Activated CD4-positive, alpha-beta memory T cell treated with anti-CD3 and anti-CD28 coated beads for 36 hours (primary cell): ENCODE measurements at regions not wholly inside any gene's neighbourhood (a gene's known extent, or its start where the extent isn't known, plus 50 kb on each side); places are given as distances from the start of the nearest gene placed in this dataset.

Source experiments
- CTCF ChIA-PET: fragments of 350-600 bp; sonication (Branson Sonifier 250); formaldehyde crosslinking; loops from one replicate; lab custom pipeline; 2021; ENCODE audit warnings: antibody characterized with exemption, inconsistent platforms; lab: Charles Lee
- POLR2A ChIA-PET: fragments of 350-600 bp; sonication (Branson Sonifier 250); formaldehyde crosslinking; loops from one replicate; lab custom pipeline; 2021; ENCODE audit warnings: antibody characterized with exemption; lab: Charles Lee
- DNase-seq: peaks from one replicate; pipeline ENCODE4 v3.0.0-alpha.2; 2020
- H3K27ac Mint-ChIP-seq: one replicate; pipeline ENCODE4 v1.8.0; 2021; ENCODE audit warnings: mixed read lengths
- H3K27me3 Mint-ChIP-seq: one replicate; pipeline ENCODE4 v1.8.0; 2021; ENCODE audit warnings: mixed read lengths
- H3K36me3 Mint-ChIP-seq: one replicate; pipeline ENCODE4 v1.8.0; 2021; ENCODE audit warnings: mixed read lengths
- H3K4me1 Mint-ChIP-seq: one replicate; pipeline ENCODE4 v1.8.0; 2021; ENCODE audit warnings: low read depth, mixed read lengths
- H3K4me3 Mint-ChIP-seq: one replicate; pipeline ENCODE4 v1.8.0; 2021; ENCODE audit warnings: mild to moderate bottlenecking, mixed read lengths
- H3K9me3 Mint-ChIP-seq: one replicate; pipeline ENCODE4 v1.8.0; 2021; ENCODE audit warnings: mixed read lengths
- intact Hi-C: fragments of 100-400 bp; cut with micrococcal nuclease; formaldehyde crosslinking; loops from one replicate; pipeline ENCODE4 v1.15.1; 2023

DNA sequence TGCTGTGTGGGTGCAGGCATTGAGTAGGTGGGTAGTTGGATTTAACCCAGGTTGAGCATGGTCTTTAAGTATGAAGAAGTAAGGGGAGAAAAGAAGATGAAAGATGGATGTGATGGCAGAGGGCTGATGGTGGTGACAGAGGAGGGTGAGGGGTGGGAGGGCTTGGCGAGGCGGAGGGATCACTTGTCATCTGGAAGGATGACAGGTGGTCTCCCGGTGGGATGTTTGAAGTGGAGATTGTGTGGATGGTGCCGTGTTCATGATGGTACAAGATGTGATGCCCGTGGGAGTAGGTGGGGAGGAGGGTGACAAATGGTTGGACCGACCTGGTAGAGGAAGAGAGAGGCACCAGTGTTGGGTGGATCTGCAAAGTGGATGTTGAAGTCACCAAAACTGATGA is 208.8 kb downstream of the RPLP1 start:
- H3K4me3 Mint-ChIP-seq = no peak overlapping the region
- no peak for DNase-seq
- ChIA-PET CTCF (interaction anchor here (0.6 kb wide), 2 partner anchors 324 to 431 kb away, joined by 3 read pairs; no protein-coding TSS in a partner anchor), POLR2A (no interaction called here)
- no peaks in the 10 kb centered on the region for H3K36me3 Mint-ChIP-seq
- H3K27ac Mint-ChIP-seq = no peak overlapping the region
- H3K9me3 Mint-ChIP-seq = no peaks in the 10 kb centered on the region
- intact Hi-C loops = no loop called here
- H3K4me1 Mint-ChIP-seq = peaks cover 6% of the 10 kb centered on the region
- H3K27me3 Mint-ChIP-seq = no peaks in the 10 kb centered on the region

DNA sequence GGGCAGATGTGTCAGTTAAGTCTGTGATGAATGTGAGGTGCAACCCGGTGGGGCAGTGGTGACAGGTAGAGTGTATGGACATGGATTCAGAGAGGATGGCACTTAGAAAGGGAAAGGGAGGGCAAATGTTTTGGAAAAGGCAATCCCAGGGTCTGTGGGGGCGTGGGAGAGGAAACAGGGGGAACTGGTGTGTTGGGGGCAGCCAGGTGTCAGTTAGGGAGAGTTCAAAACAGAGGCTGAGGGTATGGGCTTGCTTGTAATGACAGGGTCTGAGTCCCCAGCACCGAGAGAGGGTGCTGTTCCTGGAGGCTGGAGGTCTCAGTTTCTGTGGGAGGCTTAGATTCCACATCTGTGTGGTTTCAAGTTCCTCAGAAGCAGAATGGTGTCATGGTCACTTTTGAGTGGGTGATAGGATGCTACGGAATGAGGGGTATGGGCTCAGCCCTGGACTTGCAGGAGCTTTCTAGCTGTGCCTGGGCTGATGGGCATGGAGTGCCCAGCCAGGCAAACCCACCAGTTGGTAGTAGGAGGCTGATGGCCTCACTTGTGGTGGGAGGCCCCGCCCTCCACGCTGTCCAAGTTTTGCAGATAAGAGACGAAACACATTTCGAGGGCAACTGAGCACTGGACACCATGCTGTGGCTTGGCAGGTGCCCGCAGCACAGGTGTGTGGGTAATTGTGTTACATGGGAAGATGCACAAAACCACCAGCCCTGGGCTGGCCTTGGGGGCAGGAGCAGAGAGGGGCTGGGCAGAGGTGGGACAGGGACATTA is 209.4 kb downstream of the RPLP1 start:
- no peak for DNase-seq
- intact Hi-C loops = no loop called here

DNA sequence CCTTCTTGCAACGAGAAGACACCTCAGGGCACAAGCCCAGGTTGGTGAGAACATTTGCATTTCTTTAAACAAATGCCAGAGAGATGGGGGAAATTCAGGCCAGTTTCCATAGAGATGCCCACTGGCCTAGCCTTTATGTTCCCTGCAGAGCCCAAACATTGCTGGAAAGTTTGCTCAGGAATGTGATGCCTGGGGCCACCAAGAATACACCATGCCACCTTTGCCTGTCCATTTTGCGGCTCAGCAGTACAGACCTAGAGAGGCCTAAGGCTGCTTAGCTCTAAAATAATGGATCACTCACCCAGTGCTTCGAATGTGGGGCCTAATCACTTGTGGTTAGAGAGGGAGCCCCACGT is 210.0 kb downstream of the RPLP1 start:
- ChIA-PET CTCF (no interaction called here), POLR2A (no interaction called here)
- H3K27ac Mint-ChIP-seq = no peak overlapping the region
- H3K9me3 Mint-ChIP-seq = no peaks in the 10 kb centered on the region
- intact Hi-C loops = no loop called here
- H3K27me3 Mint-ChIP-seq = no peaks in the 10 kb centered on the region
- DNase-seq = no peak
- no peaks in the 10 kb centered on the region for H3K36me3 Mint-ChIP-seq
- H3K4me1 Mint-ChIP-seq = peaks cover 10% of the 10 kb centered on the region
- no peak overlapping the region for H3K4me3 Mint-ChIP-seq

More for the DNA sequence above, 209.4 kb downstream of the RPLP1 start:
- no peaks in the 10 kb centered on the region for H3K36me3 Mint-ChIP-seq
- H3K4me1 Mint-ChIP-seq = peaks cover 10% of the 10 kb centered on the region
- H3K9me3 Mint-ChIP-seq = no peaks in the 10 kb centered on the region
- CTCF ChIA-PET = no interaction called here
- H3K27me3 Mint-ChIP-seq = no peaks in the 10 kb centered on the region
- H3K4me3 Mint-ChIP-seq = no peak overlapping the region
- H3K27ac Mint-ChIP-seq = no peak overlapping the region
- POLR2A ChIA-PET = no interaction called here

DNA sequence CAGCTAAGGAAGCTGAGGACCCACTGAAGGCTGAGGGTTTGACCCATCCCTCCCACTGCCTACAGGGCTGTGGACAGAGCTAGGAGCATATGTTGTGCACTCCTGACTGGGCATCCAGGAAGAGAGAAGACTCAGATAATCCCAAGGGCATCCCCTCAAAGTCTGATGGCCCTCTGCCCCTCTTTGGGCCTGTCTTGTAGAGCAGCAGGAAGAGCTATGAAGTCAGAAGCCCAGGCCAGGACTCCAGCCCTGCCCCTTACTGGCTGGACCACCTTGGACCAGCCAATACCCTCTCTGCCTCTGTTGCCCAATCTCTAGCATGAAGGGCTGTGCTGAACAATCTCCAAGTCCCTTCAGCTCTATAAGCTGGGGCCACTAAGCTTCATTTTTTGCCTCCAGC is 210.8 kb downstream of the RPLP1 start:
- H3K27ac Mint-ChIP-seq = no peak overlapping the region
- CTCF ChIA-PET = no interaction called here
- H3K4me3 Mint-ChIP-seq = no peak overlapping the region
- H3K4me1 Mint-ChIP-seq = peaks cover 13% of the 10 kb centered on the region
- POLR2A ChIA-PET = no interaction called here
- no peaks in the 10 kb centered on the region for H3K36me3 Mint-ChIP-seq
- intact Hi-C loops = no loop called here
- H3K9me3 Mint-ChIP-seq = no peaks in the 10 kb centered on the region
- no peaks in the 10 kb centered on the region for H3K27me3 Mint-ChIP-seq
- DNase-seq = no peak

GRCh38 chr15:69663982-69664381 is 211.4 kb downstream of the RPLP1 start:
- H3K4me3 Mint-ChIP-seq = no peak overlapping the region
- no peaks in the 10 kb centered on the region for H3K27me3 Mint-ChIP-seq
- no peak for DNase-seq
- intact Hi-C loops = no loop called here
- CTCF ChIA-PET = no interaction called here
- H3K4me1 Mint-ChIP-seq = peaks cover 18% of the 10 kb centered on the region
- H3K27ac Mint-ChIP-seq = no peak overlapping the region
- H3K36me3 Mint-ChIP-seq = no peaks in the 10 kb centered on the region
- POLR2A ChIA-PET = no interaction called here
- H3K9me3 Mint-ChIP-seq = no peaks in the 10 kb centered on the region

- ChIA-PET POLR2A (no interaction called here), CTCF (no interaction called here)
- H3K9me3 Mint-ChIP-seq = no peaks in the 10 kb centered on the region
- DNase-seq = no peak
- intact Hi-C loops = no loop called here
- no peak overlapping the region for H3K4me3 Mint-ChIP-seq
- H3K4me1 Mint-ChIP-seq = peaks cover 26% of the 10 kb centered on the region
- H3K27me3 Mint-ChIP-seq = no peaks in the 10 kb centered on the region
- H3K27ac Mint-ChIP-seq = no peak overlapping the region
- H3K36me3 Mint-ChIP-seq = no peaks in the 10 kb centered on the region
These were observed 212.3 kb downstream of the RPLP1 start for GRCh38 chr15:69664572-69665571.

DNA sequence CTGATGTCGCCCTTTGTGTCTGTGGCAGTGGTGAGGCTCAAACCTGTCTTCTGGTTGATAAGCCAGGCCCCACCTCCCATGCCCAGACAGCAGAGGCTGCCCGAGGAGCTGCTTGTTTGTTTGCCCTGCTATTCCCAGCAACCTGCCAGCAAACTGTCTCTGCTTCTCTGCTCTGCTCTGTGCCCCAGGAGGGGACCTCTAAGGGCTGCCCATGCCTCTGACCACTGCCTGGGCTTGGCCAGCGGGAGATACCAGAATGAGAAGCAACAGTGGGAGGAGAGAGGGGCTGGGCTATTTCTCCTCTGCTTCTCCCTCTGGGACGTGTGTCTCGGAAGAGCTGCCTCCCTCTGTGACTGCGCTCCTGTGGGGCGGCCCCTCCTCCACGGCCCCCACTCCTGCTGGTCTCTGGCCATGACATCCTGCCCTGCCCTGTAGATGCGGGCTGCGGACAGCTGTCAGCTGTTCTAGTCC is 213.1 kb downstream of the RPLP1 start:
- Mint-ChIP-seq H3K4me3 (no peak overlapping the region), H3K27me3 (no peaks in the 10 kb centered on the region), H3K9me3 (no peaks in the 10 kb centered on the region), H3K36me3 (no peaks in the 10 kb centered on the region), H3K27ac (no peak overlapping the region), H3K4me1 (peaks cover 26% of the 10 kb centered on the region)
- ChIA-PET POLR2A (no interaction called here), CTCF (no interaction called here)
- no peak for DNase-seq
- intact Hi-C loops = no loop called here

DNA sequence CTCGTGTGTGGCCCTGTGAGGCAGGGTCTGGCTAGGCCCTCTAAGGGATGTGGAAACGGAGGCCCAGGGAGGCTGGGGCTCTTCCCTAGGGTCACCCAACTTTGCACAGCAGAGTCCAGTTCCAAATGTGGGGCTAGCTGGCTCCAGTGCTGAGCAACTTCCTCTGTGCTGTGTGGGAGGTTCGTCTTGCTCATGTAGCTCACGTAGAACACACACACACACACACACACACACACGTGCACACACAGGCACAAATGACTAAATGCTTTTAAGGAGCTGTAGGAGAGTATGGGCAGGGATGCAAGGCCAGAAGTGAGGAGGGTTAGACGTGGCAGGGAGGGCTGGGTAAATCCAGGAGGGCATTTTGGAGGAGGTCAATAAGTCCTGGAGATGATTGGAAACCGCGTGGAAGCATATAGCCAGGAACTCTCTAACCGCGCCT is 213.8 kb downstream of the RPLP1 start:
- Mint-ChIP-seq H3K36me3 (no peaks in the 10 kb centered on the region), H3K4me3 (no peak overlapping the region), H3K4me1 (peaks cover 26% of the 10 kb centered on the region), H3K9me3 (no peaks in the 10 kb centered on the region), H3K27me3 (no peaks in the 10 kb centered on the region), H3K27ac (peak overlapping the region; percentile 35)
- ChIA-PET CTCF (no interaction called here), POLR2A (no interaction called here)
- intact Hi-C loops = no loop called here
- DNase-seq = peak; percentile 61

GRCh38 chr15:69666921-69667811 is 214.5 kb downstream of the RPLP1 start:
- intact Hi-C loops = no loop called here
- Mint-ChIP-seq H3K4me1 (peaks cover 26% of the 10 kb centered on the region), H3K36me3 (no peaks in the 10 kb centered on the region), H3K27me3 (no peaks in the 10 kb centered on the region), H3K4me3 (no peak overlapping the region), H3K27ac (no peak overlapping the region), H3K9me3 (no peaks in the 10 kb centered on the region)
- CTCF ChIA-PET = no interaction called here
- POLR2A ChIA-PET = interaction anchor here (1.9 kb wide), 1 partner anchor 12 kb away, joined by 4 read pairs; no protein-coding TSS in a partner anchor
- DNase-seq = no peak

- Mint-ChIP-seq H3K9me3 (no peaks in the 10 kb centered on the region), H3K27me3 (no peaks in the 10 kb centered on the region), H3K27ac (no peak overlapping the region), H3K36me3 (no peaks in the 10 kb centered on the region), H3K4me3 (no peak overlapping the region), H3K4me1 (peaks cover 26% of the 10 kb centered on the region)
- ChIA-PET CTCF (interaction anchor here (0.6 to 1.0 kb wide), 2 partner anchors 64 to 87 kb away, joined by 3 read pairs; no protein-coding TSS in a partner anchor), POLR2A (interaction anchor here (1.9 kb wide), 1 partner anchor 11 kb away, joined by 4 read pairs; no protein-coding TSS in a partner anchor)
- DNase-seq = no peak
- intact Hi-C loops = no loop called here
These were observed 215.6 kb downstream of the RPLP1 start for GRCh38 chr15:69668039-69668705.

GRCh38 chr15:69668963-69669362 is 216.3 kb downstream of the RPLP1 start:
- Mint-ChIP-seq H3K27me3 (no peaks in the 10 kb centered on the region), H3K9me3 (no peaks in the 10 kb centered on the region), H3K27ac (no peak overlapping the region), H3K4me3 (no peak overlapping the region), H3K4me1 (peaks cover 26% of the 10 kb centered on the region), H3K36me3 (no peaks in the 10 kb centered on the region)
- CTCF ChIA-PET = interaction anchor here (1.0 kb wide), 1 partner anchor 65 kb away, joined by 3 read pairs; no protein-coding TSS in a partner anchor
- intact Hi-C loops = loop anchor here (1.0 kb wide), 1 partner anchor 11 kb away; no protein-coding TSS in a partner anchor
- POLR2A ChIA-PET = interaction anchor here (1.9 kb wide), 1 partner anchor 10 kb away, joined by 4 read pairs; no protein-coding TSS in a partner anchor
- DNase-seq = peak; percentile 47
